ENCODE measurements at regions not wholly inside any gene's neighbourhood (a gene's known extent, or its start where the extent isn't known, plus 50 kb on each side); places are given as distances from the start of the nearest gene placed in this dataset.
A peak's percentile ranks its signal among the peaks of the same experiment; 100 is the strongest.

- DNase-seq (ENCODE audit: low read depth) = no peak
- TF ChIP-seq, protein P1, sequence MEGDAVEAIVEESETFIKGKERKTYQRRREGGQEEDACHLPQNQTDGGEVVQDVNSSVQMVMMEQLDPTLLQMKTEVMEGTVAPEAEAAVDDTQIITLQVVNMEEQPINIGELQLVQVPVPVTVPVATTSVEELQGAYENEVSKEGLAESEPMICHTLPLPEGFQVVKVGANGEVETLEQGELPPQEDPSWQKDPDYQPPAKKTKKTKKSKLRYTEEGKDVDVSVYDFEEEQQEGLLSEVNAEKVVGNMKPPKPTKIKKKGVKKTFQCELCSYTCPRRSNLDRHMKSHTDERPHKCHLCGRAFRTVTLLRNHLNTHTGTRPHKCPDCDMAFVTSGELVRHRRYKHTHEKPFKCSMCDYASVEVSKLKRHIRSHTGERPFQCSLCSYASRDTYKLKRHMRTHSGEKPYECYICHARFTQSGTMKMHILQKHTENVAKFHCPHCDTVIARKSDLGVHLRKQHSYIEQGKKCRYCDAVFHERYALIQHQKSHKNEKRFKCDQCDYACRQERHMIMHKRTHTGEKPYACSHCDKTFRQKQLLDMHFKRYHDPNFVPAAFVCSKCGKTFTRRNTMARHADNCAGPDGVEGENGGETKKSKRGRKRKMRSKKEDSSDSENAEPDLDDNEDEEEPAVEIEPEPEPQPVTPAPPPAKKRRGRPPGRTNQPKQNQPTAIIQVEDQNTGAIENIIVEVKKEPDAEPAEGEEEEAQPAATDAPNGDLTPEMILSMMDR (conservative IDR thresholded peaks at IDR 0.05; ENCODE audit: low read length) = no peak
- H3K4me3 ChIP-seq (ENCODE audit: low read length) = no peak overlapping the region
Measured at GRCh38 chr4:155600244-155600643, 66.4 kb upstream of the GUCY1A1 start.

DNA sequence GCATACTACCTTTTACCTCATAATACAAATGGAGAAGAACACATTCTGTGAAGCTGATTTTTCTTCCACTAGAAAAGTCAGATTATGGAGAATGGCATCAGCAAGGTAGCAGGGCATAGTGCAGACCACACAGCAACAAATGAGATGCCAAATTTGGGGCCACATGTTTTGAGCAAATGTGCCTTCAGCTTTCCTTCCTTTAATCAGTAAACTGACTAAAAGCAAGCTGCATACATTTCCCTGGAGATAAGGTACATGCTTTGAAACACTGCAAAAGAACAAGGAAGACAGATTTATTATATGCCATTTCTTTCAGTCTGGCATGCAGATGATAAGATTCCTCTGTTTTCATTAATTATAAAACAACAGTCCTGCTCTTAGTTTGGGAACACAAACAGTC lies 67.1 kb upstream of the GUCY1A1 start:
- TF ChIP-seq, protein P1 (conservative IDR thresholded peaks at IDR 0.05; ENCODE audit: low read length) = no peak
- no peak overlapping the region for H3K4me3 ChIP-seq (ENCODE audit: low read length)
- no peak for DNase-seq (ENCODE audit: low read depth)

GRCh38 chr4:155599085-155599484 lies 67.6 kb upstream of the GUCY1A1 start:
- H3K4me3 ChIP-seq (ENCODE audit: low read length) = no peak overlapping the region
- DNase-seq (ENCODE audit: low read depth) = peak; percentile 29
- TF ChIP-seq, protein P1 (conservative IDR thresholded peaks at IDR 0.05; ENCODE audit: low read length) = no peak

GRCh38 chr4:155597933-155598451 lies 68.7 kb upstream of the GUCY1A1 start:
- no peak overlapping the region for H3K4me3 ChIP-seq (ENCODE audit: low read length)
- TF ChIP-seq, protein P1 (conservative IDR thresholded peaks at IDR 0.05; ENCODE audit: low read length) = no peak
- no peak for DNase-seq (ENCODE audit: low read depth)

GRCh38 chr4:155597281-155597680 lies 69.4 kb upstream of the GUCY1A1 start:
- DNase-seq (ENCODE audit: low read depth) = no peak
- TF ChIP-seq, protein P1 (conservative IDR thresholded peaks at IDR 0.05; ENCODE audit: low read length) = no peak
- H3K4me3 ChIP-seq (ENCODE audit: low read length) = no peak overlapping the region

- no peak overlapping the region for H3K4me3 ChIP-seq (ENCODE audit: low read length)
- TF ChIP-seq, protein P1 (conservative IDR thresholded peaks at IDR 0.05; ENCODE audit: low read length) = no peak
- DNase-seq (ENCODE audit: low read depth) = no peak
Measured at GRCh38 chr4:155593793-155594192, 72.9 kb upstream of the GUCY1A1 start.

DNA sequence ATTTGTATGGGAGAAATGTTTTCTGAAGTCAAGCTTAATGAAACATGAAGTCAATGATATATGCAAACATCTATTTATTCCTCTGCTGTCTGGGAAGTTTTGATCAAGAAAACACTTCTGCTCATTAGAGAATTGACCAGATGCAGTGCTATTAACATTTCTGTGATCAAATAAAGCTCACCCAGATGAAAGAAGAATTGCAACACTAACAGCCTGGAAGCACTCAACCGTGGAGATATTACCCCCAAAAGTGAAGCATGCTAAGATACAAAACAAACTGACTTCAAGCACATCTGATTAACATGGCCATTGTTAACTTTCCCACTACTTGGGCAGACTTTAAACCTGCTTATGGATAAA lies 73.7 kb upstream of the GUCY1A1 start:
- TF ChIP-seq, protein P1 (conservative IDR thresholded peaks at IDR 0.05; ENCODE audit: low read length) = no peak
- no peak overlapping the region for H3K4me3 ChIP-seq (ENCODE audit: low read length)
- no peak for DNase-seq (ENCODE audit: low read depth)
